B cell (primary cell): ENCODE measurements at regions not wholly inside any gene's neighbourhood (a gene's known extent, or its start where the extent isn't known, plus 50 kb on each side); places are given as distances from the start of the nearest gene placed in this dataset.

Experiments used
- ATAC-seq: fragments of 200-7000 bp; cut with Tn5 transposase; one replicate; pipeline ENCODE4 v1.10.0; 2021; ENCODE audit warnings: low read depth, mild to moderate bottlenecking, moderate number of reproducible peaks, moderate library complexity
- CTCF ChIA-PET: fragments of 350-600 bp; sonication (Branson Sonifier 250); formaldehyde crosslinking; loops from one replicate; lab custom pipeline; 2021; ENCODE audit warnings: antibody characterized with exemption, inconsistent platforms; lab: Charles Lee
- POLR2A ChIA-PET: fragments of 350-600 bp; sonication (Branson Sonifier 250); formaldehyde crosslinking; loops from one replicate; lab custom pipeline; 2021; ENCODE audit warnings: antibody characterized with exemption; lab: Charles Lee
- DNase-seq: peaks from one replicate; pipeline ENCODE4 v3.0.0; 2013
- H2AFZ ChIP-seq: 2 replicates; pipeline ENCODE4 v1.6.1; 2012; ENCODE audit warnings: mild to moderate bottlenecking, low read depth, low read length; ENCODE audit not compliant: insufficient read depth, poor library complexity, severe bottlenecking
- H3K27ac ChIP-seq, 2 donors: 1 replicate in 1 of 2; 2 replicates in 1 of 2; pipeline ENCODE4 v1.5.1; 2012 to 2013; ENCODE audit warnings: low read length in 2 of 2, mild to moderate bottlenecking in 2 of 2, moderate library complexity in 1 of 2
- H3K27me3 ChIP-seq, 4 experiments: fragments of 200-600 bp in 1 of 4; sonication (generic) in 1 of 4; replicated peaks in 1 of 4; 1 replicate in 2 of 4; 2 replicates in 2 of 4; pipeline versions ENCODE4 v1.6.1 to v1.7.0; 2013 to 2016; ENCODE audit warnings: low read length in 3 of 4, mild to moderate bottlenecking in 2 of 4, mixed read lengths in 1 of 4, moderate library complexity in 1 of 4; ENCODE audit not compliant: insufficient read depth in 4 of 4, control insufficient read depth in 3 of 4; ENCODE audit errors: control extremely low read depth in 1 of 4
- H3K36me3 ChIP-seq, 2 experiments: replicated peaks in 1 of 2; 1 replicate in 1 of 2; 2 replicates in 1 of 2; pipeline versions ENCODE4 v1.6.1 to v1.7.1; 2013; ENCODE audit warnings: low read length in 1 of 2; ENCODE audit not compliant: insufficient read depth in 2 of 2, control insufficient read depth in 1 of 2; ENCODE audit errors: control extremely low read depth in 1 of 2, extremely low read depth in 1 of 2
- H3K4me1 ChIP-seq, 2 donors: fragments of 200-600 bp in 1 of 2; sonication (generic) in 1 of 2; 1 replicate in 1 of 2; 2 replicates in 1 of 2; pipeline versions ENCODE4 v1.5.1 to v1.6.1; 2013 to 2017; ENCODE audit warnings: low read length in 2 of 2; ENCODE audit not compliant: control insufficient read depth in 2 of 2, insufficient read depth in 2 of 2
- H3K4me2 ChIP-seq: replicated peaks from 2 replicates; pipeline ENCODE3; 2012; ENCODE audit warnings: mild to moderate bottlenecking, low read depth, low read length; ENCODE audit not compliant: poor library complexity, severe bottlenecking
- H3K4me3 ChIP-seq, 5 experiments: fragments of 200-600 bp in 1 of 5; sonication (generic) in 1 of 5; 1 replicate in 3 of 5; 2 replicates in 2 of 5; pipeline versions ENCODE4 v1.5.1 to v1.7.0; 2011 to 2016; ENCODE audit warnings: low read length in 4 of 5, mild to moderate bottlenecking in 4 of 5, low read depth in 2 of 5, control low read depth in 1 of 5, moderate library complexity in 1 of 5; ENCODE audit not compliant: insufficient read depth in 1 of 5; ENCODE audit errors: control extremely low read depth in 1 of 5, extremely low read depth in 1 of 5
- H3K79me2 ChIP-seq: fragments of 200-600 bp; sonication (generic); one replicate; pipeline ENCODE4 v1.6.0; 2016; ENCODE audit warnings: low read length; ENCODE audit not compliant: control insufficient read depth, insufficient read depth
- H3K9ac ChIP-seq: fragments of 200-600 bp; sonication (generic); 2 replicates; pipeline ENCODE4 v1.6.1; 2017; ENCODE audit warnings: mild to moderate bottlenecking, low read length, moderate library complexity
- H3K9me3 ChIP-seq, 3 donors: one replicate each; pipeline versions ENCODE4 v1.6.1 to v1.7.1; 2013; ENCODE audit warnings: low read length in 2 of 3; ENCODE audit not compliant: control insufficient read depth in 2 of 3, insufficient read depth in 1 of 3; ENCODE audit errors: control extremely low read depth in 1 of 3
- H4K20me1 ChIP-seq: 2 replicates; pipeline ENCODE4 v1.6.0; 2012; ENCODE audit warnings: mild to moderate bottlenecking, low read length; ENCODE audit not compliant: insufficient read depth, control insufficient read depth, poor library complexity, severe bottlenecking
- H3K27ac Mint-ChIP-seq: one replicate; pipeline ENCODE4 v1.8.0; 2021; ENCODE audit warnings: mixed read lengths
- H3K27me3 Mint-ChIP-seq: one replicate; pipeline ENCODE4 v1.8.0; 2021; ENCODE audit warnings: mixed read lengths
- H3K4me1 Mint-ChIP-seq: one replicate; pipeline ENCODE4 v1.8.0; 2021; ENCODE audit warnings: mixed read lengths
- H3K4me3 Mint-ChIP-seq: one replicate; pipeline ENCODE4 v1.8.0; 2021; ENCODE audit warnings: mixed read lengths
- H3K9me3 Mint-ChIP-seq: one replicate; pipeline ENCODE4 v1.8.0; 2022; ENCODE audit warnings: mixed read lengths; ENCODE audit not compliant: insufficient read depth
- CTCF ChIP-seq: fragments of 200-600 bp; IDR thresholded peaks from one replicate; pipeline ENCODE4 v1.8.0; 2022; ENCODE audit warnings: antibody characterized with exemption, mild to moderate bottlenecking
- EZH2 ChIP-seq: IDR thresholded peaks from 2 replicates; pipeline ENCODE4 v1.6.1; 2012; ENCODE audit warnings: borderline replicate concordance, low read depth, mild to moderate bottlenecking, moderate library complexity, low read length; ENCODE audit not compliant: insufficient read depth, poor library complexity, severe bottlenecking
- WGBS: methylation state at CpG from one replicate; pipeline ENCODE4 v1.1.5; 2013; ENCODE audit warnings: missing lambda C conversion rate; ENCODE audit not compliant: insufficient coverage; 5-methylcytosine and 5-hydroxymethylcytosine counted together
- intact Hi-C: fragments of 100-400 bp; cut with micrococcal nuclease; formaldehyde crosslinking; loops from one replicate; pipeline ENCODE4 v1.10.0; 2022

DNA sequence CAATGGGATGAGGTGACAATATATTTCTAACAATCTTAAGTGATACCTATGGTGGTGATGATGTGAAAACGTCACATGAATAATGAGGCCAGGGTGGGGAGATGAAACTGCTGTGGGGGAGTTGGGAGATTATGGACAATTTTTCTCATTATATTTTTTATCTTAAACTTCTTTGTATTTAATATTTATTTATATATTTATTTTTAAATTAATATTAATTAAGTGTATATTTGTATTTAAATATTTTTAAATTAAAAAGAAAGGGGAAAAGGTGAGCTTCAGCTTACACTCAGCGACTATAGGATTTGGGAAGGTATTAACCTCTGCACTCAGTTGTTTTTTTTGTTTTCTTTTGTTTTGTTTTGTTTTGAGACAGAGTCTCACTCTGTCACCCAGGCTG lies 158.7 kb downstream of the PSMG1 start:
- Histone ChIP-seq H4K20me1 (no peaks in the 10 kb centered on the region), H3K27ac (no peak overlapping the region), H3K27me3 (peaks cover 0 to 8% (median 0%) of the 10 kb centered on the region in 4 experiments), H3K4me2 (no peak overlapping the region), H3K79me2 (no peaks in the 10 kb centered on the region), H2AFZ (no peak overlapping the region), H3K9ac (no peak overlapping the region), H3K4me3 (no peak overlapping the region), H3K36me3 (no peaks in the 10 kb centered on the region), H3K4me1 (peaks cover 0 to 3% of the 10 kb centered on the region in 2 donors), H3K9me3 (peaks cover 0 to 22% (median 1%) of the 10 kb centered on the region in 3 donors)
- intact Hi-C loops = no loop called here
- Mint-ChIP-seq H3K4me1 (no peaks in the 10 kb centered on the region), H3K27me3 (peaks cover 17% of the 10 kb centered on the region), H3K27ac (no peak overlapping the region), H3K4me3 (no peak overlapping the region), H3K9me3 (peaks cover 5% of the 10 kb centered on the region)
- WGBS = no CpG with 5 or more reads among the region's 2 CpGs
- DNase-seq (no peak), ATAC-seq (no peak)
- ChIA-PET CTCF (no interaction called here), POLR2A (no interaction called here)
- TF ChIP-seq EZH2 = no peak
- TF ChIP-seq CTCF = no peak

DNA sequence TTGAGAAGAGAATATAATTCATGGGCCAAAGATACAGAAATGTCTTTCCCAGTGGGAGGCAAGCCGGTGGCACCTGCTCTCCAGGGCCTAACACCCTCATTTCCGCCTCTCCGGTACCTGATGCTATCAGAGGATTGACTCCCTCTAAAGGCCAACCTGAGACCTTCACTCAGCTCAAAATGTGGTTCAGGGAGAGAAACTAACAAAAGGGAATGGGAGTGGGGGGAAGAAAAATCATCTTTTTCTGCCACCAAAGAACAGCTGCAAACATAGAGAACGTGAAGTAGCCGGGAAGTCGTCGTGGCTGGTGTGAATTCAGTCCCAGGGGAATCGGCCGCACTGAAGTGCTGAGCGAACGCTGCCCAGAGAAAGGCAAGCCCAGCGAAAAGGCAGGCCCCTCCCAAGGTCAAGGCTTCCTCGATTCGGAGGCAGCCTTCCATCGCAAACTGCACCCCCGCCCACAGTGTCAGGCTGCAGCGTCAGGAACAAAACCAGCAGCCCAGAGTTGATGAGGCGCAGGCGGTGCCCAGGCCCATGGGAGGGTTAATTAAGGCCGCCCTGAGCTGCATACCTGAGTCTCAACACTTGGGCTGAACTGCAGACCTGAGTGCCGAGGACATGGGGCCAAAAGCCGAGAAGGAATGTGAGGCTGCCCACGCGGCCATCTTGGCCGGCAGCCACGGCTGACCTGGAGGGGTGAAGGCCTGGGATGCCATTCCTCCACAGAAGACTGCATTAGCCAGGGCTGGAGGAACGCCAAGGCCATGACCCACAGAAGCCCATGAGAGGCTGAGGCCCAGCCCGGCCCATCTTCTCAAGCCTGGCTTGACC lies 160.2 kb downstream of the PSMG1 start:
- Histone ChIP-seq H3K36me3 (no peaks in the 10 kb centered on the region), H3K4me2 (no peak overlapping the region), H3K27me3 (peaks cover 0 to 8% (median 1%) of the 10 kb centered on the region in 4 experiments), H3K4me3 (no peak overlapping the region), H3K79me2 (no peaks in the 10 kb centered on the region), H2AFZ (no peak overlapping the region), H4K20me1 (no peaks in the 10 kb centered on the region), H3K4me1 (peaks cover 0 to 3% of the 10 kb centered on the region in 2 donors), H3K9ac (no peak overlapping the region), H3K27ac (no peak overlapping the region), H3K9me3 (peaks cover 0 to 17% (median 1%) of the 10 kb centered on the region in 3 donors)
- H3K4me1 Mint-ChIP-seq = no peaks in the 10 kb centered on the region
- ATAC-seq = no peak
- no peak for TF ChIP-seq CTCF
- no peak for TF ChIP-seq EZH2
- intact Hi-C loops = no loop called here
- ChIA-PET POLR2A (no interaction called here), CTCF (no interaction called here)
- 82% methylated on average over 23 of the region's 28 CpGs for WGBS
- peaks cover 5% of the 10 kb centered on the region for H3K9me3 Mint-ChIP-seq
- H3K27ac Mint-ChIP-seq = no peak overlapping the region
- DNase-seq = no peak
- H3K27me3 Mint-ChIP-seq = peaks cover 23% of the 10 kb centered on the region
- no peak overlapping the region for H3K4me3 Mint-ChIP-seq
